ENCODE measurements at regions not wholly inside any gene's neighbourhood (a gene's known extent, or its start where the extent isn't known, plus 50 kb on each side); places are given as distances from the start of the nearest gene placed in this dataset.

- H4K20me1 ChIP-seq (replicated peaks; ENCODE audit: insufficient read depth), result no peaks in the 10 kb centered on the region
- peaks cover 2% of the 10 kb centered on the region for H3K27me3 Mint-ChIP-seq (ENCODE audit: insufficient read depth, low read depth, poor library complexity)
- H2AFZ ChIP-seq, result no peak overlapping the region
- no peak overlapping the region for H3K4me2 ChIP-seq
- H3K9me2 ChIP-seq (ENCODE audit: insufficient read depth), result peaks cover 4% of the 10 kb centered on the region; the same call in 1 of the 2 replicates
- H3K27me3 ChIP-seq (ENCODE audit: insufficient read depth), result no peaks in the 10 kb centered on the region
- H3K79me2 ChIP-seq (replicated peaks; ENCODE audit: insufficient read depth), result no peaks in the 10 kb centered on the region
- H3K36me3 ChIP-seq (ENCODE audit: insufficient read depth), result no peaks in the 10 kb centered on the region
- no peak overlapping the region for H3K27ac Mint-ChIP-seq
- TF ChIP-seq POLR2AphosphoS5 (IDR thresholded peaks at IDR 0.05; ENCODE audit: low read depth), result no peak
- no peak for TF ChIP-seq ZNF462 (CRISPR knock-in tag; IDR thresholded peaks at IDR 0.05)
- TF ChIP-seq EZH2 (IDR thresholded peaks at IDR 0.05; ENCODE audit: low read depth, unreplicated experiment), result no peak
- TF ChIP-seq CREB1 (CRISPR knock-in tag; IDR thresholded peaks at IDR 0.05; ENCODE audit: low read depth), result no peak
- TF ChIP-seq ZNF114 (CRISPR knock-in tag; IDR thresholded peaks at IDR 0.05), result no peak
- TF ChIP-seq STAT1 (IDR thresholded peaks at IDR 0.05; ENCODE audit: unreplicated experiment), result no peak
- no peak for TF ChIP-seq JUNB (IDR thresholded peaks at IDR 0.05; ENCODE audit: unreplicated experiment)
- no peak for TF ChIP-seq CTCF (conservative IDR thresholded peaks at IDR 0.05; ENCODE audit: low read depth in 2 of 2)
- TF ChIP-seq ETS1 (IDR thresholded peaks at IDR 0.05), result no peak
- TF ChIP-seq REST (IDR thresholded peaks at IDR 0.05; ENCODE audit: unreplicated experiment), result no peak
- no peak for TF ChIP-seq ZNF331 (CRISPR knock-in tag; IDR thresholded peaks at IDR 0.05; ENCODE audit: low read depth)
- TF ChIP-seq NANOG (IDR thresholded peaks at IDR 0.05; ENCODE audit: borderline replicate concordance), result no peak
- no peak for TF ChIP-seq EZH2phosphoT487 (IDR thresholded peaks at IDR 0.05; ENCODE audit: unreplicated experiment)
- DNase-seq (ENCODE audit: low spot score) (no peak), ATAC-seq (no peak)
- no peaks in the 10 kb centered on the region for H3K4me1 ChIP-seq (ENCODE audit: insufficient read depth)
- peaks cover 8% of the 10 kb centered on the region; the same call in 1 of the 3 replicates for H3K9me3 Mint-ChIP-seq
- no peak overlapping the region for H3K4me3 Mint-ChIP-seq
- no peak overlapping the region for H3K27ac ChIP-seq (ENCODE audit: low read depth)
- no peaks in the 10 kb centered on the region for H3F3A ChIP-seq (replicated peaks; ENCODE audit: low read depth)
- H3K4me1 Mint-ChIP-seq, result no peaks in the 10 kb centered on the region
- H3K4me3 ChIP-seq, result no peak overlapping the region
- no peaks in the 10 kb centered on the region; the same call in 1 of the 3 replicates for H3K36me3 Mint-ChIP-seq (ENCODE audit: low read depth)
These were observed 572.0 kb upstream of the ZEB2 start for GRCh38 chr2:145091967-145092366.

All from GM23338 (cell line).